ENCODE measurements at regions not wholly inside any gene's neighbourhood (a gene's known extent, or its start where the extent isn't known, plus 50 kb on each side); places are given as distances from the start of the nearest gene placed in this dataset.

- TF ChIP-seq CTCF (IDR thresholded peaks at IDR 0.05) (no peak), POLR2A (IDR thresholded peaks at IDR 0.05) (no peak)
These were observed 508.5 kb downstream of the RPS24 start for GRCh38 chr10:78542141-78542489.

Measured in testis (tissue), 2 donors.